GM13976 (cell line): ENCODE measurements at regions not wholly inside any gene's neighbourhood (a gene's known extent, or its start where the extent isn't known, plus 50 kb on each side); places are given as distances from the start of the nearest gene placed in this dataset.

ENCODE experiments used
- DNase-seq: peaks from one replicate; pipeline ENCODE4 v3.0.0; 2012; ENCODE audit warnings: low spot score
- in situ Hi-C: fragments of 300-500 bp; cut with MboI; formaldehyde crosslinking; loops from one replicate; pipeline ENCODE4 v1.12.0; 2022; ENCODE audit warnings: low sequenced_read_pairs, mixed read lengths, inconsistent platforms; ENCODE audit not compliant: unreplicated experiment
- TF ChIP-seq, protein P1 (sequence below): IDR thresholded peaks from 2 replicates; pipeline ENCODE4 v1.5.1; 2012; ENCODE audit warnings: borderline replicate concordance, mild to moderate bottlenecking; ENCODE audit not compliant: insufficient read depth; ENCODE audit errors: extremely low read depth, missing control alignments, control extremely low read depth

GRCh38 chr13:34026308-34026707 is 208.4 kb downstream of the RFC3 start:
- in situ Hi-C loops = no loop called here
- TF ChIP-seq, protein P1, sequence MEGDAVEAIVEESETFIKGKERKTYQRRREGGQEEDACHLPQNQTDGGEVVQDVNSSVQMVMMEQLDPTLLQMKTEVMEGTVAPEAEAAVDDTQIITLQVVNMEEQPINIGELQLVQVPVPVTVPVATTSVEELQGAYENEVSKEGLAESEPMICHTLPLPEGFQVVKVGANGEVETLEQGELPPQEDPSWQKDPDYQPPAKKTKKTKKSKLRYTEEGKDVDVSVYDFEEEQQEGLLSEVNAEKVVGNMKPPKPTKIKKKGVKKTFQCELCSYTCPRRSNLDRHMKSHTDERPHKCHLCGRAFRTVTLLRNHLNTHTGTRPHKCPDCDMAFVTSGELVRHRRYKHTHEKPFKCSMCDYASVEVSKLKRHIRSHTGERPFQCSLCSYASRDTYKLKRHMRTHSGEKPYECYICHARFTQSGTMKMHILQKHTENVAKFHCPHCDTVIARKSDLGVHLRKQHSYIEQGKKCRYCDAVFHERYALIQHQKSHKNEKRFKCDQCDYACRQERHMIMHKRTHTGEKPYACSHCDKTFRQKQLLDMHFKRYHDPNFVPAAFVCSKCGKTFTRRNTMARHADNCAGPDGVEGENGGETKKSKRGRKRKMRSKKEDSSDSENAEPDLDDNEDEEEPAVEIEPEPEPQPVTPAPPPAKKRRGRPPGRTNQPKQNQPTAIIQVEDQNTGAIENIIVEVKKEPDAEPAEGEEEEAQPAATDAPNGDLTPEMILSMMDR = no peak
- no peak for DNase-seq

DNA sequence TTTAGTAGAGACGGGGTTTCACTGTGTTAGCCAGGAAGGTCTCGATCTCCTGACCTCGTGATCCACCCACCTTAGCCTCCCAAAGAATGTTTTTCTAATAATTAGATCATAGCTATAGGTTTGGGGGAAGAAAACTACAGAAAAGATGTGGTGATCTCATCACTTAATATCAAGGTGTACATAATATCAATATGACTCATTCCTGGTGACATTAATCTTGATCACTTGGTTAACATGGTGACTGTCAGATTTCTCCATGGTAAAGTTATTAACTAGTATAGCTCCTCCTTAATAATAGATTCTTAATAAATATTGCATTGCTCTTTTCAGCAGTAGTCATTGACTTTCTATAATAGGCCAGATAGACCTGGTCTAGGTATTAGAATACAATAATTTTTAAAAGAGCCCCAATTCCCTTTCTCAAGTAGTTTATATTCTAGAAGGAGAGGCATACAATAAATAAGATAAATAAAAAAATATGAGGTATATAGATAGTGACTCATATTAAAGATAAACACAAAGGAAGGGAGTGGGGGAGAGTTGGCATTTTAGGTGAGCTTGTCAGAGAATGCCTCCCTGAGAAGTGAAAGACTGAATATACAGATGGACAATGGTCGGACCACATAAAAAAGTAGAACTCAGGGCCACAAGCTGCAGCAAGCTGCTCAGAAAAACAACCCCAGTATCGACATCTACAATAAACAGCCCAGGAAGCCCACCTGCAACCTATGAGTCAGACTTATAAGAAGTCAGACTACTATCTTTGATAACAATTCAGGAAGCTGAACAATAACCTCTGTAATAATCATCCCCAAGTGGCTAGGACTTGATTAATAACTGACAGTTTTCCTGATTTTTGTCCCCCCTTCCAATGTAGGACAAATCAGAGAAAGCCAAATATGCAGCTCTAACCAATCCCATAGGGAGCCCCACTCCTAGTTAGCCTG is 210.8 kb downstream of the RFC3 start:
- DNase-seq = no peak
- in situ Hi-C loops = no loop called here
- TF ChIP-seq, protein P1 = no peak

DNA sequence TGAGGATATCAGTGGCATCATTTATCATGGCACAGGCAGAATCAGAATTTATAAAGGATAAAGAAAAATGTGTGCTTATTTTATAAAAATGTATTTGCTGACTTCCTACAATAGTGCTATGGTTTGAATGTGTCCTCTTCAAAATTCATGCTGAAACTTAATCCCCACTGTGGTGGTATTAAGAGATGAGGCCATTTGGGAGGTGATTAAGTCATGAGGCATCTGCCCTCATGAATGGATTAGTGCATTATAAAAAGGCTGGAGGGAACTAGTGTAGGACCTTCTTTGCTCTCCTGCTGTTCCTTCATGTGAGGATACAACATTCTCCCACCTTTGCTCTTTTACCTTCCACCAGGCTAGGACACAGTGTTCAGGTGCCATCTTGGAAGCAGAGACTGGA is 212.8 kb downstream of the RFC3 start:
- DNase-seq = no peak
- in situ Hi-C loops = no loop called here
- TF ChIP-seq, protein P1 = no peak

- in situ Hi-C loops = no loop called here
- DNase-seq = no peak
- TF ChIP-seq, protein P1 = no peak
Observed at GRCh38 chr13:34031610-34032009, 213.7 kb downstream of the RFC3 start.

GRCh38 chr13:34034411-34034810 is 216.5 kb downstream of the RFC3 start:
- in situ Hi-C loops = no loop called here
- TF ChIP-seq, protein P1 = no peak
- no peak for DNase-seq

GRCh38 chr13:34035178-34035577 is 217.2 kb downstream of the RFC3 start:
- in situ Hi-C loops = no loop called here
- no peak for DNase-seq
- TF ChIP-seq, protein P1 = no peak
